ENCODE measurements at regions not wholly inside any gene's neighbourhood (a gene's known extent, or its start where the extent isn't known, plus 50 kb on each side); places are given as distances from the start of the nearest gene placed in this dataset.

DNA sequence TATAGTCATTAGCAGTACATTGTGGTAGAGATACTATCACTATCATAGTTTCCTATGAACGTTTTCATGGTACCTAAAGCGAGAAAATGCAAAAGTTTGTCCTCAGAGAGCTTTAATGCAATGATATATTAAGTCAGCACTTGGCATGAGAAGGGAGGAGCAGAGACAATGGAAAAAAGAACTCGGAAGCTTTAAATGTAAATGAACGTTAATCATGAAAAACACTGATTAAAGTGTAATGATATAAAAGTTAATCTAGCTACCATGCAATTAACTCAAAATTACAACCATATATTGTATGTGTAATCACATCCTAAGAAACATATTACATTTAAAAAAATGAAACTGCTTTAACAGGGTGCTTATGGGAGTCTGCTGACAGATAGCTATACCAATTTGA, 282.7 kb downstream of the HDGFL1 start:
- H2AFZ ChIP-seq (ENCODE audit: low read length) = no peak overlapping the region
- H3K9ac ChIP-seq (ENCODE audit: low read depth, low read length, poor library complexity, severe bottlenecking) = no peak overlapping the region
- H3K36me3 ChIP-seq (ENCODE audit: insufficient read depth, low read length) = no peaks in the 10 kb centered on the region
- H3F3A ChIP-seq (ENCODE audit: low read depth) = no peaks in the 10 kb centered on the region
- H3K9me3 ChIP-seq (ENCODE audit: insufficient read depth, low read depth, low read length) = no peaks in the 10 kb centered on the region
- H3K27me3 ChIP-seq (ENCODE audit: insufficient read depth, low read length, poor library complexity, severe bottlenecking) = no peaks in the 10 kb centered on the region
- no peak overlapping the region for H3K4me3 ChIP-seq (ENCODE audit: low read length, poor library complexity, severe bottlenecking)
- no peaks in the 10 kb centered on the region for H3K9me2 ChIP-seq (replicated peaks; ENCODE audit: low read depth, low read length)
- no peak for TF ChIP-seq EZH2phosphoT487 (IDR thresholded peaks at IDR 0.05; ENCODE audit: borderline replicate concordance)
- TF ChIP-seq, protein P1, sequence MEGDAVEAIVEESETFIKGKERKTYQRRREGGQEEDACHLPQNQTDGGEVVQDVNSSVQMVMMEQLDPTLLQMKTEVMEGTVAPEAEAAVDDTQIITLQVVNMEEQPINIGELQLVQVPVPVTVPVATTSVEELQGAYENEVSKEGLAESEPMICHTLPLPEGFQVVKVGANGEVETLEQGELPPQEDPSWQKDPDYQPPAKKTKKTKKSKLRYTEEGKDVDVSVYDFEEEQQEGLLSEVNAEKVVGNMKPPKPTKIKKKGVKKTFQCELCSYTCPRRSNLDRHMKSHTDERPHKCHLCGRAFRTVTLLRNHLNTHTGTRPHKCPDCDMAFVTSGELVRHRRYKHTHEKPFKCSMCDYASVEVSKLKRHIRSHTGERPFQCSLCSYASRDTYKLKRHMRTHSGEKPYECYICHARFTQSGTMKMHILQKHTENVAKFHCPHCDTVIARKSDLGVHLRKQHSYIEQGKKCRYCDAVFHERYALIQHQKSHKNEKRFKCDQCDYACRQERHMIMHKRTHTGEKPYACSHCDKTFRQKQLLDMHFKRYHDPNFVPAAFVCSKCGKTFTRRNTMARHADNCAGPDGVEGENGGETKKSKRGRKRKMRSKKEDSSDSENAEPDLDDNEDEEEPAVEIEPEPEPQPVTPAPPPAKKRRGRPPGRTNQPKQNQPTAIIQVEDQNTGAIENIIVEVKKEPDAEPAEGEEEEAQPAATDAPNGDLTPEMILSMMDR (conservative IDR thresholded peaks at IDR 0.05; ENCODE audit: low read length) = no peak
- H3K4me1 ChIP-seq (ENCODE audit: insufficient read depth, low read length, poor library complexity, severe bottlenecking) = no peaks in the 10 kb centered on the region
- no peaks in the 10 kb centered on the region for H3K79me2 ChIP-seq (ENCODE audit: insufficient read depth, low read length)
- no peak overlapping the region for H3K4me2 ChIP-seq (ENCODE audit: low read depth, low read length, poor library complexity, severe bottlenecking)
- no peaks in the 10 kb centered on the region for H4K20me1 ChIP-seq (ENCODE audit: insufficient read depth, low read length, poor library complexity, severe bottlenecking)

DNA sequence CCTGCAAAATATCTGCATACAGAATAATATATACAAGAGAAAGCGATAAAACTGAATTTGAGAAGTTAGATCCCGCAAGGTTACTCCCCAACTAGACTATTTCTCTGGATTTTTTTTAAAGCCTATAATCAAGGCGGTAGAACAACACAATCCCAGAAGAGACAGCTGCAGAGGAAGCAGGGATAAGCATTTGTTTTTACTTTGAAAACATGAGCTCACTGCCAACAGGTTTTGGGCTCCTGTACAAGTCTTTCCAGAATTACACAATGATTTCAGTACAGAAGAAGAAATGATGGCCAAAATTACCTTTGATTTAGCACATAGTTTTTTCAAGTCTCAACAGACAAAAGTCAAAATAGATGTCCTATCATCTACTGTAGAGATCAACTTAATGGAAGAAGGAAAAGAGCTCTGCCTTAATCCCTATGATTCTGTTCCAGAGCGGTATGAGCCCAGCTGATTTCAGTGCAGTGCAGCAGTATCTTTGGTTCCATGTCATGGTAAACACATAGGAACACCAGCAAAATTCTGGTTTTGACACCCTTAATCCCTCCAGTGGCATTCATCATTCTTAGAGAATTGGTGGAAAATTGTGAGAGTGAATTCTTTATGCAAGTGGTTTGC, 304.3 kb downstream of the HDGFL1 start:
- H3F3A ChIP-seq (ENCODE audit: low read depth) = no peaks in the 10 kb centered on the region
- no peak overlapping the region for H2AFZ ChIP-seq (ENCODE audit: low read length)
- H3K27me3 ChIP-seq (ENCODE audit: insufficient read depth, low read length, poor library complexity, severe bottlenecking) = no peaks in the 10 kb centered on the region
- TF ChIP-seq, protein P1 (conservative IDR thresholded peaks at IDR 0.05; ENCODE audit: low read length) = no peak
- no peak for TF ChIP-seq EZH2phosphoT487 (IDR thresholded peaks at IDR 0.05; ENCODE audit: borderline replicate concordance)
- no peaks in the 10 kb centered on the region for H3K36me3 ChIP-seq (ENCODE audit: insufficient read depth, low read length)
- no peak overlapping the region for H3K9ac ChIP-seq (ENCODE audit: low read depth, low read length, poor library complexity, severe bottlenecking)
- H3K4me1 ChIP-seq (ENCODE audit: insufficient read depth, low read length, poor library complexity, severe bottlenecking) = no peaks in the 10 kb centered on the region
- no peaks in the 10 kb centered on the region; the same call in 1 of the 2 replicates for H3K9me3 ChIP-seq (ENCODE audit: insufficient read depth, low read depth, low read length)
- H3K9me2 ChIP-seq (replicated peaks; ENCODE audit: low read depth, low read length) = no peaks in the 10 kb centered on the region
- no peak overlapping the region for H3K4me2 ChIP-seq (ENCODE audit: low read depth, low read length, poor library complexity, severe bottlenecking)
- no peaks in the 10 kb centered on the region for H3K79me2 ChIP-seq (ENCODE audit: insufficient read depth, low read length)
- no peak overlapping the region for H3K4me3 ChIP-seq (ENCODE audit: low read length, poor library complexity, severe bottlenecking)
- H4K20me1 ChIP-seq (ENCODE audit: insufficient read depth, low read length, poor library complexity, severe bottlenecking) = no peaks in the 10 kb centered on the region

DNA sequence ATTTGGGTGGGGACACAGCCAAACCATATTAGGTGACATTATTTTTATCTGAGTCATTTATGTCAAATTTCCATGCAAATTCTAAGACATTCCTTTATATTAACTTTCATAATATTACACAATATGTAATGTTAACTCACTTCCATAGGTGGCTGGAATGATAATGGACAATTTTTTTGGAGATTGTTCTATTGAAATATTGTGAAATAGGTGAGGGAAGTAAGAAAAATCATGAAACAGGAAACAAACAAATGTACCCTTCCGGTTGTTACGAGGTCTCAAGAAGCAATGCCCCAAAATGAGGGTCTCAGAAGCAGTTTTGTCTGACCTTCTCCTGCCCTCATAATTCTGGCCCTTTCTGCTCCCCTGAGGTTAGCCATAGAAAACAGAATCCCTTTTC, 306.5 kb downstream of the HDGFL1 start:
- Histone ChIP-seq H3F3A (ENCODE audit: low read depth) (no peaks in the 10 kb centered on the region), H3K4me1 (ENCODE audit: insufficient read depth, low read length, poor library complexity, severe bottlenecking) (no peaks in the 10 kb centered on the region), H3K4me2 (ENCODE audit: low read depth, low read length, poor library complexity, severe bottlenecking) (no peak overlapping the region), H3K27me3 (ENCODE audit: insufficient read depth, low read length, poor library complexity, severe bottlenecking) (no peaks in the 10 kb centered on the region), H3K79me2 (ENCODE audit: insufficient read depth, low read length) (no peaks in the 10 kb centered on the region), H3K9me3 (ENCODE audit: insufficient read depth, low read depth, low read length) (no peaks in the 10 kb centered on the region; the same call in 1 of the 2 replicates), H3K9ac (ENCODE audit: low read depth, low read length, poor library complexity, severe bottlenecking) (no peak overlapping the region), H3K4me3 (ENCODE audit: low read length, poor library complexity, severe bottlenecking) (no peak overlapping the region), H2AFZ (ENCODE audit: low read length) (no peak overlapping the region), H4K20me1 (ENCODE audit: insufficient read depth, low read length, poor library complexity, severe bottlenecking) (no peaks in the 10 kb centered on the region), H3K9me2 (replicated peaks; ENCODE audit: low read depth, low read length) (no peaks in the 10 kb centered on the region), H3K36me3 (ENCODE audit: insufficient read depth, low read length) (no peaks in the 10 kb centered on the region)
- TF ChIP-seq EZH2phosphoT487 (IDR thresholded peaks at IDR 0.05; ENCODE audit: borderline replicate concordance) = no peak
- TF ChIP-seq, protein P1 (conservative IDR thresholded peaks at IDR 0.05; ENCODE audit: low read length) = no peak

Data from Loucy (cell line).